GM19468 (cell line): ENCODE measurements at regions not wholly inside any gene's neighbourhood (a gene's known extent, or its start where the extent isn't known, plus 50 kb on each side); places are given as distances from the start of the nearest gene placed in this dataset.

Experiments
- ATAC-seq: cut with Tn5 transposase; IDR thresholded peaks from one replicate; pipeline ENCODE4 v1.9.1; 2021; ENCODE audit warnings: mild to moderate bottlenecking, moderate library complexity, moderate number of reproducible peaks; ENCODE audit not compliant: unreplicated experiment; ENCODE audit errors: extremely low read depth

DNA sequence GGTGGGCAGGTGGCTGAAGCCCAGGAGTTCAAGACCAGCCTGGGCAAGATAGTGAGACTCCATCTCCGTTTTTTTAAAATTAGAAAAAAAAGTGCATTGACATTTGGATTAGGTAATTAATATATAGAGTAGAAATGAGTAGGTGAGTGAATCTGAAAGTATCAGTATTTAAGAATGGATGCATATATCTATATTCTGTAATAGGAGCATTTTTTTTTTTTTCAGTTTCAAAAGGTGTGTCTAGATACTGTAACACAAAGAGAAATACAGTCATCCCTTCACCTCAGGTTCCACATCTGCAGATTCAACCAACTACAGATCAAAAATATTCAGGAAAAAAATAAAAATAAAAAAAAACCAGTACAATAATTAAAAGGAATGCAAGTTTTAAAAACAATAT is 50.8 kb downstream of the RBM27 start:
- ATAC-seq: peak; percentile 34

DNA sequence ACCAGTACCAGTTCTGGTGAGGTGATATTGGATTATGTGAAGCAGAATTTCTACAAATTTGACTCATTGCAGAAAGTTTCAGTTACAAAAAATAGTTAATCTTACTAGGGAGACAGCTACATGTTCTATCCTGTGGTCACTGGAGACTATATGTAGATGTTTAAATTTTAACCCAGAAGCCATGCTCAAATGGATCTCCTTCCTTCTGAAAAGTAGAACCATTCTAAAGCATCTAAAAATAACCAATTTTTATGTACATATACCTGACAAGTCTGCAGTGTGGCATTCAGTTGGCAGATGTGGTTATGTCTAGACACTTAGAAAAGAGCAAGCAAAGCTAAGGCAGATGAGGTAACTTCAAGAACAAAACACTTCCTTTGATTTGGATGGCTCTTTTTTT is 65.5 kb upstream of the POU4F3 start:
- peak; percentile 86 for ATAC-seq

DNA sequence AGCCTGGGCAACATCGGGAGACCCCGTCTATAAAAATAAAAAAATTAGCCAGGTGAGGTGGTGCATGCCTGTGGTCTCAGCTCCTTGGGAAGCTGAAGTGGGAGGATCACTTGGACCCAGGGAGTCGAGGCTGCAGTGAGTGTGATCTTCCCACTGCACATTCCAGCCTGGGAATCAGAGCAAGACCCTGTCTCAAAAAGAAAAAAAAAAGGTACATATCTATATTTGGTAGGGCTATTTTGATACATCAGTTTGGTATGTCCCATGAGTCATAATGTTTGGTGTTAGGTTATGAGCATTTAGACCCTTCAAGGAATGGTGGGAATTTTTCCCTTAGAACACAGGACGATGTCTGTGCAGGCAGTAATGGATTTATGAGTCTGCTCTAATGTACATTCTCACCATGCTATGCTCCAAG is 55.3 kb upstream of the POU4F3 start:
- no peak for ATAC-seq

DNA sequence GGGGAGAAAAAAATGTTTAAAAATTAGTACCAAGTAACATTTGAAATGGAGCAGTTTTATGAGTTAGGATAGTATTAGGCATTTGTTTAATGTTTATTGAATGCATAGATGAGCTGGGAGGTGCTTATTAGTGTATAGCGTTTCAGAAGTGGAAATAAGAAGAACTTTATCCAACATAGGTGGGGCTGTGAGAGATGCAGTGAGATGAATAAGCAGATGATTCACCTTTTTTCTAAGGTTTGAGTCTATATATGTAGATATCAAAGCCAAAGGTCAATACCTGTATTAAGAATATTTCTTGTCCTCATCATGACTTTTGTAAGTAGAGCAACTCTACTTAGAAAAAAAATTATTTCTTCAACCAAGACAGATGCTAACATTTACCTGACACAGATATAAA is 54.6 kb upstream of the POU4F3 start:
- no peak for ATAC-seq
